ENCODE measurements at regions not wholly inside any gene's neighbourhood (a gene's known extent, or its start where the extent isn't known, plus 50 kb on each side); places are given as distances from the start of the nearest gene placed in this dataset.

DNA sequence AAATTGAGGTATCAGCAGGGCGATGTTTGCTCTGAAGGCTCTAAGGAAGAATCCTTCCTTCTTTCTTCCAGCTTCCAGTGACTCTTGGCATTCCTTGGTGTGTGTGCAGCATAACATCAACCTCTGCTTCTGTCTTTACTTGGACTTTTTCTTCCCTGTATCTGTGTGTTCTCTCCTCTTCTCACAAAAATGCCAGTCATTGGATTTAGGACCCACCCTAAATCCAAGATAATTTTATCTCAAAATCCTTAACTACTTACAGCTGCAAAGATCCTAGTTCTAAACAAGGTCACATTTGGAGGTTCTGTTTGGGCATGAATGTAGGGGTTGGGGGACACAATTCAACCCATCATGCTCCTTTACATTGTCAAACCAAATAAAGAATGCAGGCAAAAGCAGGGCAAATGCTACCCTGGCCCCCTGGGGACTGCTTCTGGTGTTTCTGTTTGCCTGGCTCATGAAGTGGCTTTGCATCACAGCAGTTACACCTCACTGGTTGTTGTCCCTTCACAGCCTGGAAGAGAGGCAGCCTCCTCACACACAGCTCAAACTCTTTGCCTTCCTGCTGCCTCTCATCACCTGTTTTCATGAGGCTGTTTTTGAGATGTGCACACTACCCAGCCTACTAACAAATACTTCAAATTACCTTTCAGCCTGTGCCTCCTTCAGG lies 64.8 kb upstream of the PLCXD3 start:
- no peak for DNase-seq (ENCODE audit: low spot score)
- no peaks in the 10 kb centered on the region for H3K36me3 Mint-ChIP-seq (ENCODE audit: low read depth, unreplicated experiment)
- TF ChIP-seq, protein P1, sequence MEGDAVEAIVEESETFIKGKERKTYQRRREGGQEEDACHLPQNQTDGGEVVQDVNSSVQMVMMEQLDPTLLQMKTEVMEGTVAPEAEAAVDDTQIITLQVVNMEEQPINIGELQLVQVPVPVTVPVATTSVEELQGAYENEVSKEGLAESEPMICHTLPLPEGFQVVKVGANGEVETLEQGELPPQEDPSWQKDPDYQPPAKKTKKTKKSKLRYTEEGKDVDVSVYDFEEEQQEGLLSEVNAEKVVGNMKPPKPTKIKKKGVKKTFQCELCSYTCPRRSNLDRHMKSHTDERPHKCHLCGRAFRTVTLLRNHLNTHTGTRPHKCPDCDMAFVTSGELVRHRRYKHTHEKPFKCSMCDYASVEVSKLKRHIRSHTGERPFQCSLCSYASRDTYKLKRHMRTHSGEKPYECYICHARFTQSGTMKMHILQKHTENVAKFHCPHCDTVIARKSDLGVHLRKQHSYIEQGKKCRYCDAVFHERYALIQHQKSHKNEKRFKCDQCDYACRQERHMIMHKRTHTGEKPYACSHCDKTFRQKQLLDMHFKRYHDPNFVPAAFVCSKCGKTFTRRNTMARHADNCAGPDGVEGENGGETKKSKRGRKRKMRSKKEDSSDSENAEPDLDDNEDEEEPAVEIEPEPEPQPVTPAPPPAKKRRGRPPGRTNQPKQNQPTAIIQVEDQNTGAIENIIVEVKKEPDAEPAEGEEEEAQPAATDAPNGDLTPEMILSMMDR (IDR thresholded peaks at IDR 0.05; ENCODE audit: unreplicated experiment) = no peak
- peaks cover 13% of the 10 kb centered on the region for H3K9me3 Mint-ChIP-seq (ENCODE audit: unreplicated experiment)
- no peak overlapping the region for H3K4me3 Mint-ChIP-seq (ENCODE audit: unreplicated experiment)
- no peak overlapping the region for H3K27ac Mint-ChIP-seq (ENCODE audit: unreplicated experiment)
- no peaks in the 10 kb centered on the region for H3K4me1 Mint-ChIP-seq (ENCODE audit: unreplicated experiment)
- H3K27me3 Mint-ChIP-seq (ENCODE audit: unreplicated experiment) = no peaks in the 10 kb centered on the region

GRCh38 chr5:41574391-41574790 lies 64.0 kb upstream of the PLCXD3 start:
- no peak overlapping the region for H3K27ac Mint-ChIP-seq (ENCODE audit: unreplicated experiment)
- H3K36me3 Mint-ChIP-seq (ENCODE audit: low read depth, unreplicated experiment) = no peaks in the 10 kb centered on the region
- peaks cover 16% of the 10 kb centered on the region for H3K9me3 Mint-ChIP-seq (ENCODE audit: unreplicated experiment)
- H3K4me1 Mint-ChIP-seq (ENCODE audit: unreplicated experiment) = no peaks in the 10 kb centered on the region
- no peak for DNase-seq (ENCODE audit: low spot score)
- TF ChIP-seq, protein P1 (IDR thresholded peaks at IDR 0.05; ENCODE audit: unreplicated experiment) = no peak
- H3K4me3 Mint-ChIP-seq (ENCODE audit: unreplicated experiment) = no peak overlapping the region
- H3K27me3 Mint-ChIP-seq (ENCODE audit: unreplicated experiment) = no peaks in the 10 kb centered on the region
